SK-N-SH (cell line): ENCODE measurements at regions not wholly inside any gene's neighbourhood (a gene's known extent, or its start where the extent isn't known, plus 50 kb on each side); places are given as distances from the start of the nearest gene placed in this dataset.

ENCODE experiments used
- CTCF ChIA-PET: fragments of 300-600, 350-600 bp; formaldehyde crosslinking; extraction: SDS; loops from one replicate; lab custom pipeline; 2021; lab: Yijun Ruan, JAX
- POLR2A ChIA-PET: fragments of 350-600 bp; sonication (Branson Sonifier 250); formaldehyde crosslinking; extraction: SDS; loops from one replicate; lab custom pipeline; 2020; ENCODE audit warnings: antibody characterized with exemption, inconsistent platforms; lab: Yijun Ruan, JAX
- DNase-seq: peaks from one replicate; pipeline ENCODE4 v3.0.0; 2012
- H2AFZ ChIP-seq: fragments of 200-600 bp; sonication (generic); 2 replicates; pipeline ENCODE4 v1.8.1; 2016; ENCODE audit warnings: antibody characterized with exemption, mild to moderate bottlenecking, low read depth
- H3F3A ChIP-seq: fragments of 200-600 bp; sonication (generic); replicated peaks from 2 replicates; pipeline ENCODE3; 2016; ENCODE audit warnings: antibody characterized with exemption, mild to moderate bottlenecking; ENCODE audit not compliant: insufficient read depth
- H3K27ac ChIP-seq, 2 experiments: fragments of 200-500 bp in 1 of 2; fragments of 200-600 bp in 1 of 2; sonication (Bioruptor generic) in 1 of 2; sonication (generic), shearing (Covaris generic) in 1 of 2; 2 replicates each; pipeline versions ENCODE4 v1.5.1 to v1.6.1; 2014 to 2016; ENCODE audit warnings: low read depth in 2 of 2, inconsistent platforms in 1 of 2, low read length in 1 of 2, mild to moderate bottlenecking in 1 of 2, mixed read lengths in 1 of 2
- H3K27me3 ChIP-seq: fragments of 200-600 bp; sonication (generic), shearing (Covaris generic); 2 replicates; pipeline ENCODE4 v1.6.1; 2016; ENCODE audit warnings: mixed run types; ENCODE audit not compliant: insufficient read depth
- H3K36me3 ChIP-seq, 2 experiments: fragments of 200-500 bp in 1 of 2; fragments of 200-600 bp in 1 of 2; sonication (Bioruptor generic) in 1 of 2; sonication (generic) in 1 of 2; replicated peaks in 1 of 2; 2 replicates each; pipeline versions ENCODE3 to v1.5.1; 2014 to 2016; ENCODE audit warnings: low read length in 1 of 2, mild to moderate bottlenecking in 1 of 2; ENCODE audit not compliant: insufficient read depth in 2 of 2, control insufficient read depth in 1 of 2
- H3K4me1 ChIP-seq, 2 experiments: fragments of 200-500 bp in 1 of 2; fragments of 200-600 bp in 1 of 2; sonication (Bioruptor generic) in 1 of 2; sonication (generic), shearing (Covaris generic) in 1 of 2; 2 replicates each; pipeline versions ENCODE4 v1.5.1 to v1.6.1; 2014 to 2016; ENCODE audit warnings: low read depth in 1 of 2, low read length in 1 of 2, mixed run types in 1 of 2; ENCODE audit not compliant: insufficient read depth in 2 of 2, control insufficient read depth in 1 of 2
- H3K4me2 ChIP-seq: fragments of 200-600 bp; sonication (generic), shearing (Covaris generic); 2 replicates; pipeline ENCODE4 v1.6.1; 2017; ENCODE audit warnings: mixed run types
- H3K4me3 ChIP-seq, 2 experiments: fragments of 200-500 bp in 1 of 2; fragments of 200-600 bp in 1 of 2; sonication (Bioruptor generic) in 1 of 2; sonication (generic), shearing (Covaris generic) in 1 of 2; 2 replicates each; pipeline versions ENCODE4 v1.5.1 to v1.8.1; 2014 to 2016; ENCODE audit warnings: low read depth in 2 of 2, inconsistent platforms in 1 of 2, low read length in 1 of 2, mild to moderate bottlenecking in 1 of 2, mixed read lengths in 1 of 2, moderate library complexity in 1 of 2
- H3K79me2 ChIP-seq: fragments of 200-600 bp; sonication (generic); 2 replicates; pipeline ENCODE4 v1.8.1; 2017; ENCODE audit warnings: mild to moderate bottlenecking; ENCODE audit not compliant: insufficient read depth
- H3K9ac ChIP-seq: fragments of 200-600 bp; sonication (generic); 2 replicates; pipeline ENCODE4 v1.6.1; 2017; ENCODE audit warnings: mixed run types
- H3K9me2 ChIP-seq: fragments of 200-600 bp; sonication (generic); 2 replicates; pipeline ENCODE4 v1.6.1; 2017; ENCODE audit warnings: mixed run types
- H3K9me3 ChIP-seq: fragments of 200-600 bp; sonication (generic); 2 replicates; pipeline ENCODE4 v1.6.1; 2017; ENCODE audit warnings: mixed run types, mild to moderate bottlenecking, moderate library complexity
- H4K20me1 ChIP-seq: fragments of 200-600 bp; sonication (generic); 2 replicates; pipeline ENCODE4 v1.6.1; 2017; ENCODE audit warnings: mild to moderate bottlenecking, mixed run types; ENCODE audit not compliant: insufficient read depth
- CHD2 ChIP-seq: fragments of 150-350 bp; IDR thresholded peaks from 2 replicates; pipeline ENCODE4 v1.6.1; 2018; ENCODE audit warnings: low read length; ENCODE audit not compliant: partially characterized antibody
- ELF1 ChIP-seq: IDR thresholded peaks from 2 replicates; pipeline ENCODE4 v1.4.0; 2012
- EZH2phosphoT487 ChIP-seq: fragments of 200-600 bp; sonication (generic); IDR thresholded peaks from 2 replicates; pipeline ENCODE4 v1.6.1; 2017; ENCODE audit warnings: low read depth, mixed run types, mild to moderate bottlenecking, antibody characterized with exemption, moderate library complexity, borderline replicate concordance
- FOSL2 ChIP-seq: IDR thresholded peaks from 2 replicates; pipeline ENCODE4 v1.4.0; 2012; ENCODE audit warnings: low read depth, mild to moderate bottlenecking, moderate library complexity, borderline replicate concordance
- FOXJ3 ChIP-seq: sonication (generic); formaldehyde crosslinking; IDR thresholded peaks from 2 replicates; pipeline ENCODE4 v1.5.1; 2020; ENCODE audit warnings: mild to moderate bottlenecking, missing genetic modification reagents
- FOXM1 ChIP-seq: IDR thresholded peaks from 2 replicates; pipeline ENCODE4 v1.4.0; 2012; ENCODE audit warnings: low read depth, mild to moderate bottlenecking
- GABPA ChIP-seq: IDR thresholded peaks from 2 replicates; pipeline ENCODE4 v1.4.0; 2012; ENCODE audit warnings: low read depth, mild to moderate bottlenecking
- MEF2A ChIP-seq: IDR thresholded peaks from 2 replicates; pipeline ENCODE4 v1.4.0; 2012; ENCODE audit warnings: low read depth, borderline replicate concordance
- MXI1 ChIP-seq: IDR thresholded peaks from 2 replicates; pipeline ENCODE4 v1.6.1; 2012; ENCODE audit warnings: mild to moderate bottlenecking, low read depth, low read length, improper control_type of control experiment
- NRF1 ChIP-seq: IDR thresholded peaks from 2 replicates; pipeline ENCODE4 v1.6.1; 2012; ENCODE audit warnings: low read depth, mild to moderate bottlenecking, low read length
- POLR2AphosphoS5 ChIP-seq: IDR thresholded peaks from 2 replicates; pipeline ENCODE4 v1.6.1; 2012; ENCODE audit warnings: low read depth, low read length
- RAD21 ChIP-seq: IDR thresholded peaks from 2 replicates; pipeline ENCODE4 v1.6.1; 2012; ENCODE audit warnings: mild to moderate bottlenecking, low read length
- RFX5 ChIP-seq: IDR thresholded peaks from 2 replicates; pipeline ENCODE4 v1.6.1; 2012; ENCODE audit warnings: mild to moderate bottlenecking, improper control_type of control experiment, low read length
- RXRA ChIP-seq: IDR thresholded peaks from 2 replicates; pipeline ENCODE4 v1.4.0; 2012; ENCODE audit warnings: low read depth, mild to moderate bottlenecking, borderline replicate concordance
- SIN3A ChIP-seq: IDR thresholded peaks from 2 replicates; pipeline ENCODE4 v1.6.1; 2012; ENCODE audit warnings: low read depth, mild to moderate bottlenecking, low read length, moderate library complexity, borderline replicate concordance
- SMC3 ChIP-seq: IDR thresholded peaks from 2 replicates; pipeline ENCODE4 v1.6.1; 2012; ENCODE audit warnings: low read depth, low read length, improper control_type of control experiment
- TAF1 ChIP-seq: IDR thresholded peaks from 2 replicates; pipeline ENCODE4 v1.6.1; 2012; ENCODE audit warnings: low read depth, mild to moderate bottlenecking, low read length, moderate library complexity, borderline replicate concordance
- TCF12 ChIP-seq: IDR thresholded peaks from 2 replicates; pipeline ENCODE4 v1.4.0; 2012
- TEAD4 ChIP-seq: IDR thresholded peaks from 2 replicates; pipeline ENCODE4 v1.4.0; 2012; ENCODE audit warnings: mild to moderate bottlenecking, borderline replicate concordance; ENCODE audit not compliant: insufficient read depth
- WGBS: methylation state at CpG from one replicate; pipeline ENCODE4 v1.1.6; 2017; ENCODE audit warnings: low lambda C conversion rate; 5-methylcytosine and 5-hydroxymethylcytosine counted together
- TF ChIP-seq, protein P1 (sequence below): fragments of 150-350 bp; IDR thresholded peaks from 2 replicates; pipeline ENCODE4 v1.6.1; 2017; ENCODE audit warnings: antibody characterized with exemption, low read length, low read depth, borderline replicate concordance
- TF ChIP-seq, protein P2 (sequence below): IDR thresholded peaks from 2 replicates; pipeline ENCODE4 v1.4.0; 2012; ENCODE audit warnings: low read depth, borderline replicate concordance
- TF ChIP-seq, protein P3 (sequence below): fragments of 150-350 bp; IDR thresholded peaks from 2 replicates; pipeline ENCODE4 v1.6.1; 2016; ENCODE audit warnings: mild to moderate bottlenecking, low read depth, low read length
- TF ChIP-seq, protein P4 (sequence below): IDR thresholded peaks from 2 replicates; pipeline ENCODE4; 2012

DNA sequence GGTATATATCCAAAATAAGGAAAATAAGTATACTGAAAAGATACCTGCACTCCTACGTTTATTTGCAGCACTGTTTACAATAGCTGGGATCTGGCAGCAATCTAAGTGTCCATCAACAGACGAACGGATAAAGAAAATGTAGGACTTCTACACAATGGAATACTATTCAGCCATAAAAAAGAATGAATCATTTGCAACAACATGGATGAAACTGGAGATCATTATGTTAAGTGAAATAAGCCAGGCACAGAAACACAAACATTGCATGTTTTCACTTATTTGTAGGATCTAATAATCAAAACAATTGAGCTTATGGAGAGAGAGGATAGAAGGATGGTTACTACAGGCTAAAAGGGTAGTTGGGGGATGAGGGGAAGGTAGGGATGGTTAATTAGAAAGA is 494.0 kb downstream of the UQCRFS1 start:
- Histone ChIP-seq H3K4me3 (no peak overlapping the region), H3K9ac (no peak overlapping the region), H3K4me2 (no peak overlapping the region), H3F3A (no peaks in the 10 kb centered on the region), H3K9me2 (no peaks in the 10 kb centered on the region), H2AFZ (no peak overlapping the region), H3K27me3 (peaks cover 3% of the 10 kb centered on the region; the same call in 1 of the 2 replicates), H3K79me2 (no peaks in the 10 kb centered on the region), H3K27ac (no peak overlapping the region), H3K9me3 (no peaks in the 10 kb centered on the region), H3K4me1 (no peaks in the 10 kb centered on the region), H3K36me3 (no peaks in the 10 kb centered on the region), H4K20me1 (no peaks in the 10 kb centered on the region)
- TF ChIP-seq FOSL2 (no peak), SIN3A (no peak), NRF1 (no peak), FOXJ3 (CRISPR knock-in tag) (no peak), POLR2AphosphoS5 (no peak), RAD21 (no peak), RFX5 (no peak), TEAD4 (no peak), TCF12 (no peak), RXRA (no peak), GABPA (no peak), SMC3 (no peak), ELF1 (no peak), MXI1 (no peak)
- TF ChIP-seq, protein P1, sequence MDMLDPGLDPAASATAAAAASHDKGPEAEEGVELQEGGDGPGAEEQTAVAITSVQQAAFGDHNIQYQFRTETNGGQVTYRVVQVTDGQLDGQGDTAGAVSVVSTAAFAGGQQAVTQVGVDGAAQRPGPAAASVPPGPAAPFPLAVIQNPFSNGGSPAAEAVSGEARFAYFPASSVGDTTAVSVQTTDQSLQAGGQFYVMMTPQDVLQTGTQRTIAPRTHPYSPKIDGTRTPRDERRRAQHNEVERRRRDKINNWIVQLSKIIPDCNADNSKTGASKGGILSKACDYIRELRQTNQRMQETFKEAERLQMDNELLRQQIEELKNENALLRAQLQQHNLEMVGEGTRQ, result no peak
- TF ChIP-seq, protein P2, sequence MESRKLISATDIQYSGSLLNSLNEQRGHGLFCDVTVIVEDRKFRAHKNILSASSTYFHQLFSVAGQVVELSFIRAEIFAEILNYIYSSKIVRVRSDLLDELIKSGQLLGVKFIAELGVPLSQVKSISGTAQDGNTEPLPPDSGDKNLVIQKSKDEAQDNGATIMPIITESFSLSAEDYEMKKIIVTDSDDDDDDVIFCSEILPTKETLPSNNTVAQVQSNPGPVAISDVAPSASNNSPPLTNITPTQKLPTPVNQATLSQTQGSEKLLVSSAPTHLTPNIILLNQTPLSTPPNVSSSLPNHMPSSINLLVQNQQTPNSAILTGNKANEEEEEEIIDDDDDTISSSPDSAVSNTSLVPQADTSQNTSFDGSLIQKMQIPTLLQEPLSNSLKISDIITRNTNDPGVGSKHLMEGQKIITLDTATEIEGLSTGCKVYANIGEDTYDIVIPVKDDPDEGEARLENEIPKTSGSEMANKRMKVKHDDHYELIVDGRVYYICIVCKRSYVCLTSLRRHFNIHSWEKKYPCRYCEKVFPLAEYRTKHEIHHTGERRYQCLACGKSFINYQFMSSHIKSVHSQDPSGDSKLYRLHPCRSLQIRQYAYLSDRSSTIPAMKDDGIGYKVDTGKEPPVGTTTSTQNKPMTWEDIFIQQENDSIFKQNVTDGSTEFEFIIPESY, result no peak
- ChIA-PET CTCF (interaction anchor here (1.1 to 1.7 kb wide), 2 partner anchors 9 to 85 kb away, joined by 3 to 10 read pairs; no protein-coding TSS in a partner anchor), POLR2A (no interaction called here)
- DNase-seq, result no peak
- 45% methylated on average over 3 of the region's 3 CpGs for WGBS

DNA sequence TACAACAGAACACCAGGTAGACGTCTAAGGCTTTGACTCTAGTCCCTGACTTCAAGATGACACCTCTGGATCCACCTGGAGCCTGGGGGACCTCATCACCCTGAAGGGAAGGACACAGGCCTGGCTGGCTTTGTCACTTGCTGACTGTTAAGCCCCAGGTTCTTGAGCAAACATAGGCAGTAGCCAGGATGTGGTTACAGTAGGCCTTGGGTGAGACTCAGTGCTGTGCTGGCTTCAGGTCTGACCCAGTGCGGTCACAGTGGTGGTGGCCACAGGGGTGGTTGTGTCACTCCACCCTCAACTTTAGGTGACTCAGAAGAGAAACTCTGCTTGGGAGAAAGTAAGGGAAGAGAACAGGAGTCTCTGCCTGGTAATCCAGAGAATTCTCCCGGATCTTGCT is 497.8 kb downstream of the UQCRFS1 start:
- no peak for TF ChIP-seq CHD2
- TF ChIP-seq MEF2A, result no peak
- TF ChIP-seq FOSL2, result no peak
- no peak for TF ChIP-seq MXI1
- TF ChIP-seq, protein P3, sequence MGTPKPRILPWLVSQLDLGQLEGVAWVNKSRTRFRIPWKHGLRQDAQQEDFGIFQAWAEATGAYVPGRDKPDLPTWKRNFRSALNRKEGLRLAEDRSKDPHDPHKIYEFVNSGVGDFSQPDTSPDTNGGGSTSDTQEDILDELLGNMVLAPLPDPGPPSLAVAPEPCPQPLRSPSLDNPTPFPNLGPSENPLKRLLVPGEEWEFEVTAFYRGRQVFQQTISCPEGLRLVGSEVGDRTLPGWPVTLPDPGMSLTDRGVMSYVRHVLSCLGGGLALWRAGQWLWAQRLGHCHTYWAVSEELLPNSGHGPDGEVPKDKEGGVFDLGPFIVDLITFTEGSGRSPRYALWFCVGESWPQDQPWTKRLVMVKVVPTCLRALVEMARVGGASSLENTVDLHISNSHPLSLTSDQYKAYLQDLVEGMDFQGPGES, result no peak
- no peak for TF ChIP-seq FOXM1
- TF ChIP-seq, protein P4, sequence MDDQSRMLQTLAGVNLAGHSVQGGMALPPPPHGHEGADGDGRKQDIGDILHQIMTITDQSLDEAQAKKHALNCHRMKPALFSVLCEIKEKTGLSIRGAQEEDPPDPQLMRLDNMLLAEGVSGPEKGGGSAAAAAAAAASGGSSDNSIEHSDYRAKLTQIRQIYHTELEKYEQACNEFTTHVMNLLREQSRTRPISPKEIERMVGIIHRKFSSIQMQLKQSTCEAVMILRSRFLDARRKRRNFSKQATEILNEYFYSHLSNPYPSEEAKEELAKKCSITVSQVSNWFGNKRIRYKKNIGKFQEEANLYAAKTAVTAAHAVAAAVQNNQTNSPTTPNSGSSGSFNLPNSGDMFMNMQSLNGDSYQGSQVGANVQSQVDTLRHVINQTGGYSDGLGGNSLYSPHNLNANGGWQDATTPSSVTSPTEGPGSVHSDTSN, result no peak
- no peak for TF ChIP-seq EZH2phosphoT487
- TF ChIP-seq TAF1, result no peak

More for the DNA sequence above, 497.8 kb downstream of the UQCRFS1 start:
- Histone ChIP-seq H3K27me3 (no peaks in the 10 kb centered on the region; the same call in 1 of the 2 replicates), H3K27ac (no peak overlapping the region), H3K4me1 (no peaks in the 10 kb centered on the region), H3K4me2 (no peak overlapping the region), H3K36me3 (no peaks in the 10 kb centered on the region), H3K9me2 (no peaks in the 10 kb centered on the region), H3K9ac (no peak overlapping the region), H3K4me3 (no peak overlapping the region), H3K79me2 (no peaks in the 10 kb centered on the region), H3F3A (no peaks in the 10 kb centered on the region), H3K9me3 (no peaks in the 10 kb centered on the region), H2AFZ (no peak overlapping the region), H4K20me1 (no peaks in the 10 kb centered on the region)
- ChIA-PET POLR2A (no interaction called here), CTCF (no interaction called here)
- 30% methylated on average over 3 of the region's 3 CpGs for WGBS
- no peak for DNase-seq
